ENCODE measurements at regions not wholly inside any gene's neighbourhood (a gene's known extent, or its start where the extent isn't known, plus 50 kb on each side); places are given as distances from the start of the nearest gene placed in this dataset.

DNA sequence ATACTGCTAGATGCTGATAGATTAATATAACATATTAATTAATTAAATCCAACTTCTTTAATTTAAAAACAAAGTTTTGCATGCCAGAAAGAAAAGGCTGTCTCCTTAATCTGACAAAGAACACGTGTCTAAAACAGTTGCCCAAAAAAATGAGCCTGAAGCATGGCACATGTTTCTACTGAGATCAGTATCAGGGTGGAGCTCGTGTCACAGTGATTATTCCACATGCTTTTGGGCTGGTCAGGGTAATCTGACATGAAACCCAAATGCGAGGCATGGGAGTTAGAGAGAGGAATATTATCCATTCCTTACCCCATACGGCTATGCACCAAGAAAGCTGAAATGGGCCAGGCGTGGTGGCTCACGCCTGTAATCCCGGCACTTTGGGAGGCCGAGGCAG, 79.4 kb upstream of the ADRA2C start:
- H3K27me3 ChIP-seq (replicated peaks; ENCODE audit: insufficient read depth): peaks cover 23% of the 10 kb centered on the region
- 43 to 46% methylated on average over 8 of the region's 8 CpGs for WGBS, 2 experiments (ENCODE audit: low coverage in 1 of 2, low lambda C conversion rate in 2 of 2, missing lambda C conversion rate in 2 of 2)
- H3K4me1 ChIP-seq (ENCODE audit: insufficient read depth): no peaks in the 10 kb centered on the region
- H4K20me1 ChIP-seq (ENCODE audit: insufficient read depth): no peaks in the 10 kb centered on the region
- no peak overlapping the region for H3K27ac ChIP-seq
- no peak overlapping the region for H3K4me3 ChIP-seq
- H3K9me2 ChIP-seq (ENCODE audit: insufficient read depth): no peaks in the 10 kb centered on the region
- H2AFZ ChIP-seq: no peak overlapping the region
- in situ Hi-C loops (cut with MboI): no loop called here
- no peak overlapping the region for H3K9ac ChIP-seq
- no peaks in the 10 kb centered on the region for H3K9me3 ChIP-seq (ENCODE audit: low read depth)
- no peaks in the 10 kb centered on the region for H3F3A ChIP-seq (ENCODE audit: insufficient read depth)
- TF ChIP-seq EZH2phosphoT487 (IDR thresholded peaks at IDR 0.05; ENCODE audit: insufficient read depth, low read depth) (no peak), EZH2 (IDR thresholded peaks at IDR 0.05; ENCODE audit: insufficient read depth, poor library complexity, severe bottlenecking) (no peak)
- no peak for DNase-seq
- no peak overlapping the region for H3K4me2 ChIP-seq (ENCODE audit: unreplicated experiment)
- no peaks in the 10 kb centered on the region for H3K79me2 ChIP-seq (ENCODE audit: insufficient read depth)
- no peaks in the 10 kb centered on the region for H3K36me3 ChIP-seq (ENCODE audit: low read depth)

DNA sequence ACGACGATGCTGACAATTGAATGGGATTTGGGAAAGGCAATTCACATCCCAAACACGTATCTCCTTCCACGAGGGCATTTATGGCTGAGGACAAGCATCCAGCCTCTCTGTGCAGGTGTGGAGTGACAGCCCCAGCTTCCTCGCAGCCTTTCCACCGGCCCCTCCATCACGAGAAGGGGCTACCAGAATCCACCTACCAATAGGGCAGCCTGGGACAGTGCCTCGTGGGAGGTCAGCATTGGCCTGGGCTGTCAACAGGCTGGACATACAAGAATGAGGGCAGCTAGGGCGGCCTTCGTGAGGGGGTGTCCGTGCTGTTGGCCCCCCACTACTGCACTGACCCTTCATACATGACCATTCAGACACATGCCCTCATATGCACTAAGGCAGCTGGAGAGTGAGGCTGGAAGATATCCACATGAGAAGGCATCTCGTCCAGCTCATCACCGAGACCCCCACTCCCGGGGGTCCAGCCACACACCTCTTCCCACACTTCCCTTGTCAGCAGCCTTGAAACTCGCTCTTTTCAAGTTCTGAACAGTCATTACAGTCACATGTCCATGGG, 81.0 kb upstream of the ADRA2C start:
- H3K4me2 ChIP-seq (ENCODE audit: unreplicated experiment): no peak overlapping the region
- no peaks in the 10 kb centered on the region for H3K4me1 ChIP-seq (ENCODE audit: insufficient read depth)
- no peak for DNase-seq
- H3K9ac ChIP-seq: no peak overlapping the region
- no peaks in the 10 kb centered on the region for H3K9me2 ChIP-seq (ENCODE audit: insufficient read depth)
- H3K9me3 ChIP-seq (ENCODE audit: low read depth): no peaks in the 10 kb centered on the region
- in situ Hi-C loops (cut with MboI): no loop called here
- H3K27me3 ChIP-seq (replicated peaks; ENCODE audit: insufficient read depth): peaks cover 23% of the 10 kb centered on the region
- no peak overlapping the region for H3K4me3 ChIP-seq
- H3K27ac ChIP-seq: no peak overlapping the region
- WGBS, 2 experiments (ENCODE audit: low coverage in 1 of 2, low lambda C conversion rate in 2 of 2, missing lambda C conversion rate in 2 of 2): 49 to 55% methylated on average over 15 of the region's 15 CpGs
- no peak overlapping the region for H2AFZ ChIP-seq
- H3K79me2 ChIP-seq (ENCODE audit: insufficient read depth): no peaks in the 10 kb centered on the region
- no peak for TF ChIP-seq EZH2 (IDR thresholded peaks at IDR 0.05; ENCODE audit: insufficient read depth, poor library complexity, severe bottlenecking)
- TF ChIP-seq EZH2phosphoT487 (IDR thresholded peaks at IDR 0.05; ENCODE audit: insufficient read depth, low read depth): no peak
- H3K36me3 ChIP-seq (ENCODE audit: low read depth): no peaks in the 10 kb centered on the region
- H4K20me1 ChIP-seq (ENCODE audit: insufficient read depth): no peaks in the 10 kb centered on the region
- H3F3A ChIP-seq (ENCODE audit: insufficient read depth): no peaks in the 10 kb centered on the region

DNA sequence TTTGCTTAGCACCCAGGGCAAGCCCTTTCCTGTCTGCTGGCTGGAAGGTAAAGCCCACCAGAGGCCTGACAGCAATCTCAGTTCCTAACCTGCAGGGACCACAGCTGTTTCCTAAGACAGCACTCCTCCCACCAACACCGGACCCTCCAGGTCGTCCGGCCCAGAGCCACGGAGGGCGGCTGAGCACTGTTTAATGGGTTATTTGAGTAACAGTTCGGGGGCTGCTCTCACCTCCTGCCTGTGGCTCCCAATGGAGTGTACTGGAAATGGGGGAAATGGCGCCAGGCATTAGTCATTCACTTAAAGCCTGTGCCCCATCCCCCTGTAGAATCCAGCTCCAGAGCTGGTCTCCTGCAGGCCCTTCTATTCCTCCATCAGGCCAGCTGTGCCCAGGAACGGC, 81.6 kb upstream of the ADRA2C start:
- DNase-seq: no peak
- Histone ChIP-seq H3K36me3 (ENCODE audit: low read depth) (no peaks in the 10 kb centered on the region), H3K79me2 (ENCODE audit: insufficient read depth) (no peaks in the 10 kb centered on the region), H3K4me3 (no peak overlapping the region), H3K27ac (no peak overlapping the region), H3K9me3 (ENCODE audit: low read depth) (no peaks in the 10 kb centered on the region), H3K9me2 (ENCODE audit: insufficient read depth) (no peaks in the 10 kb centered on the region), H3K4me1 (ENCODE audit: insufficient read depth) (no peaks in the 10 kb centered on the region), H3K4me2 (ENCODE audit: unreplicated experiment) (no peak overlapping the region), H3F3A (ENCODE audit: insufficient read depth) (no peaks in the 10 kb centered on the region), H2AFZ (no peak overlapping the region), H3K27me3 (replicated peaks; ENCODE audit: insufficient read depth) (peaks cover 23% of the 10 kb centered on the region), H4K20me1 (ENCODE audit: insufficient read depth) (no peaks in the 10 kb centered on the region), H3K9ac (no peak overlapping the region)
- TF ChIP-seq EZH2phosphoT487 (IDR thresholded peaks at IDR 0.05; ENCODE audit: insufficient read depth, low read depth) (no peak), EZH2 (IDR thresholded peaks at IDR 0.05; ENCODE audit: insufficient read depth, poor library complexity, severe bottlenecking) (no peak)
- in situ Hi-C loops (cut with MboI): no loop called here
- 70 to 78% methylated on average over 8 of the region's 8 CpGs for WGBS, 2 experiments (ENCODE audit: low coverage in 1 of 2, low lambda C conversion rate in 2 of 2, missing lambda C conversion rate in 2 of 2)

DNA sequence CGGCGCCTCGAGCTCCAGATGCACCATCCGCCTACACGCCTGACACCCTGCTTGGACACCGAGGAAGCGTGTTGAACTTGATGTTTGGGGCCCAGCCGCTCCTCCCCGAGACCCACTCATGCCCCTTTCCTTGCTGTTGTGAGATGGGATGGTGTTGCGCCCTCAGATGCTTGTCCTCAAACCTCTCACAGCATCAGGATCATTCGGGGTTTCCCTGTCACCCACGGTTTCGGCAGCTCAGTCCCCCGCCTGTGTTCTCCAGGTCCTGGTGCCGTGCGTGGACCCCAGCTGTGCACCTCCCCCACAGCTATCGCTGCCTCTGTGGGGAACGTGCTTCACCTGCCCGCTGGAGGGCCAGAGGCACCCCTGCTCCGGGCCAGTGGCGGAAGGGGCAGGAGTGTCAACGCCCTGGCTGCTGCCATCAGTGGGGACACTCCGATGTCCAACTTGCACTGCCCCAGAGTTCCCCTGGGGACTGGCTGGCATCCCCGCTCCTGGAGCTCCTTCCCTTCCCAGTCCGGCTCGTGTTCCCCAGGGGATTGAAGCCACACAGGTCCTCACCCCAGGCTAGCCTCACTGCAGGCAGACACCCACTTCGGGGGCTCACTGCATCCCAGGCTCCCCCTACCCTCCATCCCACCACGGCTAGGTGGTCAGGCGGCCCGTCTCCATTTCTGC, 82.3 kb upstream of the ADRA2C start:
- in situ Hi-C loops (cut with MboI): no loop called here
- 73 to 75% methylated on average over 22 to 30 of the region's 30 CpGs for WGBS, 2 experiments (ENCODE audit: low coverage in 1 of 2, low lambda C conversion rate in 2 of 2, missing lambda C conversion rate in 2 of 2)

More for the DNA sequence above, 82.3 kb upstream of the ADRA2C start:
- Histone ChIP-seq H3K79me2 (ENCODE audit: insufficient read depth) (no peaks in the 10 kb centered on the region), H2AFZ (no peak overlapping the region), H3K9me2 (ENCODE audit: insufficient read depth) (no peaks in the 10 kb centered on the region), H3K9me3 (ENCODE audit: low read depth) (no peaks in the 10 kb centered on the region), H3F3A (ENCODE audit: insufficient read depth) (no peaks in the 10 kb centered on the region), H3K4me2 (ENCODE audit: unreplicated experiment) (no peak overlapping the region), H3K27me3 (replicated peaks; ENCODE audit: insufficient read depth) (peaks cover 23% of the 10 kb centered on the region), H3K36me3 (ENCODE audit: low read depth) (no peaks in the 10 kb centered on the region), H3K4me3 (no peak overlapping the region), H4K20me1 (ENCODE audit: insufficient read depth) (no peaks in the 10 kb centered on the region), H3K9ac (no peak overlapping the region), H3K4me1 (ENCODE audit: insufficient read depth) (no peaks in the 10 kb centered on the region), H3K27ac (no peak overlapping the region)
- TF ChIP-seq EZH2 (IDR thresholded peaks at IDR 0.05; ENCODE audit: insufficient read depth, poor library complexity, severe bottlenecking) (no peak), EZH2phosphoT487 (IDR thresholded peaks at IDR 0.05; ENCODE audit: insufficient read depth, low read depth) (no peak)
- DNase-seq: no peak

Data from GM23248 (cell line).